GM12878 (cell line): ENCODE measurements at regions not wholly inside any gene's neighbourhood (a gene's known extent, or its start where the extent isn't known, plus 50 kb on each side); places are given as distances from the start of the nearest gene placed in this dataset.

Experiments used
- ATAC-seq: fragments of 200-7000 bp; cut with Tn5 transposase; 3 replicates; pipeline ENCODE4 v1.9.1; 2020; ENCODE audit warnings: mild to moderate bottlenecking, moderate library complexity
- BruUV-seq: library from RNA; stranded (reverse); fragments of 400-500 nt; replicated peaks from 2 replicates; lab custom pipeline; 2021; lab: Mats Ljungman, UMichigan
- CTCF ChIA-PET: fragments of 300-600 bp; sonication (Branson Sonifier 250); formaldehyde crosslinking; extraction: SDS; loops from one replicate; lab custom pipeline; 2021; ENCODE audit warnings: inconsistent platforms; lab: Yijun Ruan, JAX
- POLR2A ChIA-PET: fragments of 350-600 bp; formaldehyde crosslinking; extraction: SDS; loops from one replicate; lab custom pipeline; 2021; ENCODE audit warnings: inconsistent platforms; lab: Charles Lee
- RAD21 ChIA-PET: fragments of 300-600 bp; sonication (Branson Sonifier 250); formaldehyde crosslinking; loops from one replicate; lab custom pipeline; 2023; ENCODE audit warnings: antibody characterized with exemption; ENCODE audit not compliant: unreplicated experiment; lab: Charles Lee
- SMC1A ChIA-PET: fragments of 300-600 bp; sonication (Branson Sonifier 250); formaldehyde crosslinking; loops from one replicate; lab custom pipeline; 2023; ENCODE audit not compliant: unreplicated experiment, uncharacterized antibody; lab: Charles Lee
- DNase-seq: peaks from one replicate; pipeline ENCODE4 v3.0.0-alpha.2; 2011; ENCODE audit warnings: low read depth, low spot score
- FAIRE-seq: peaks from 3 replicates; lab custom pipeline; 2011; peaks lifted over from hg19 to GRCh38; lab: Jason Lieb, UNC
- H2AFZ ChIP-seq: 2 replicates; pipeline ENCODE4 v1.6.0; 2011; ENCODE audit warnings: low read depth, low read length, control low read depth; ENCODE audit not compliant: control insufficient read depth
- H3K27ac ChIP-seq: 2 replicates; pipeline ENCODE4 v1.5.1; 2011; ENCODE audit warnings: control low read depth; ENCODE audit not compliant: control insufficient read depth, insufficient read depth
- H3K27me3 ChIP-seq, 2 experiments: replicated peaks in 1 of 2; 2 replicates each; pipeline versions ENCODE4 v1.6.0 to v1.6.1; 2011; ENCODE audit warnings: low read length in 1 of 2; ENCODE audit not compliant: control insufficient read depth in 2 of 2, insufficient read depth in 2 of 2
- H3K36me3 ChIP-seq, 2 experiments: 2 replicates each; pipeline ENCODE4 v1.5.1; 2011; ENCODE audit warnings: low read length in 1 of 2; ENCODE audit not compliant: control insufficient read depth in 2 of 2, insufficient read depth in 2 of 2
- H3K4me1 ChIP-seq: 2 replicates; pipeline ENCODE4 v1.6.1; 2011; ENCODE audit warnings: mild to moderate bottlenecking, low read length, moderate library complexity, mixed read lengths; ENCODE audit not compliant: control insufficient read depth, insufficient read depth
- H3K4me2 ChIP-seq: 2 replicates; pipeline ENCODE4 v1.6.0; 2011; ENCODE audit warnings: control low read depth; ENCODE audit not compliant: control insufficient read depth, insufficient read depth
- H3K4me3 ChIP-seq: fragments of 200-600 bp; sonication (generic); 2 replicates; pipeline ENCODE4 v1.5.1; 2016
- H3K79me2 ChIP-seq: 2 replicates; pipeline ENCODE4 v1.6.0; 2011; ENCODE audit warnings: low read length; ENCODE audit not compliant: control insufficient read depth, insufficient read depth
- H3K9ac ChIP-seq: 2 replicates; pipeline ENCODE4 v1.8.0; 2011; ENCODE audit warnings: low read length, control low read depth, mixed read lengths; ENCODE audit not compliant: control insufficient read depth, insufficient read depth
- H3K9me3 ChIP-seq: replicated peaks from 3 replicates; pipeline ENCODE4 v1.5.1; 2011; ENCODE audit warnings: mild to moderate bottlenecking, low read length; ENCODE audit not compliant: control insufficient read depth, insufficient read depth
- H4K20me1 ChIP-seq: 2 replicates; pipeline ENCODE4 v1.6.0; 2011; ENCODE audit not compliant: control insufficient read depth, insufficient read depth
- ATF7 ChIP-seq: fragments of 450-650 bp; IDR thresholded peaks from 2 replicates; pipeline ENCODE4 v1.6.1; 2016; ENCODE audit warnings: low read depth, mild to moderate bottlenecking
- BHLHE40 ChIP-seq, 2 experiments: fragments of 450-650 bp in 1 of 2; IDR thresholded peaks; 2 replicates each; pipeline ENCODE4 v1.6.1; 2011 to 2017; ENCODE audit warnings: low read depth in 2 of 2, borderline replicate concordance in 1 of 2, improper control_type of control experiment in 1 of 2, low read length in 1 of 2, mild to moderate bottlenecking in 1 of 2
- CEBPZ ChIP-seq: fragments of 150-350 bp; IDR thresholded peaks from 2 replicates; pipeline ENCODE4 v1.6.1; 2016; ENCODE audit warnings: low read depth, low read length
- CREB1 ChIP-seq: IDR thresholded peaks from 2 replicates; pipeline ENCODE4 v1.6.1; 2012; ENCODE audit warnings: low read depth, mild to moderate bottlenecking, inconsistent platforms
- CREM ChIP-seq: IDR thresholded peaks from 2 replicates; pipeline ENCODE4 v1.6.1; 2014; ENCODE audit warnings: antibody characterized with exemption, low read depth
- FOXK2 ChIP-seq: fragments of 450-650 bp; IDR thresholded peaks from 2 replicates; pipeline ENCODE4 v1.6.1; 2017; ENCODE audit warnings: mild to moderate bottlenecking, moderate library complexity
- KLF5 ChIP-seq: fragments of 450-650 bp; IDR thresholded peaks from 2 replicates; pipeline ENCODE4 v1.6.1; 2014; ENCODE audit warnings: mild to moderate bottlenecking; ENCODE audit not compliant: partially characterized antibody
- RAD51 ChIP-seq: fragments of 450-650 bp; IDR thresholded peaks from 2 replicates; pipeline ENCODE4 v1.6.1; 2016; ENCODE audit warnings: moderate library complexity, mild to moderate bottlenecking, inconsistent platforms
- SPI1 ChIP-seq: IDR thresholded peaks from 2 replicates; pipeline ENCODE4 v1.6.1; 2011; ENCODE audit warnings: low read depth, mild to moderate bottlenecking, low read length, moderate library complexity, borderline replicate concordance; ENCODE audit not compliant: insufficient read depth
- SUPT20H ChIP-seq: IDR thresholded peaks from 2 replicates; pipeline ENCODE4 v1.6.1; 2011; ENCODE audit warnings: low read depth, mild to moderate bottlenecking, low read length, moderate library complexity, borderline replicate concordance; ENCODE audit not compliant: control insufficient read depth
- USF1 ChIP-seq: IDR thresholded peaks from 2 replicates; pipeline ENCODE4 v1.6.1; 2011; ENCODE audit warnings: borderline replicate concordance, low read depth, mild to moderate bottlenecking, moderate library complexity, mixed read lengths, low read length; ENCODE audit not compliant: insufficient read depth; ENCODE audit errors: extremely low read length
- ZNF207 ChIP-seq: fragments of 450-650 bp; IDR thresholded peaks from 2 replicates; pipeline ENCODE4 v1.6.1; 2014; ENCODE audit warnings: antibody characterized with exemption, mild to moderate bottlenecking, borderline replicate concordance
- WGBS: methylation state at CpG from one replicate; pipeline ENCODE4 v1.1.6; 2016; ENCODE audit warnings: low lambda C conversion rate; ENCODE audit not compliant: insufficient replicate concordance, insufficient coverage; ENCODE audit errors: missing lambda C conversion rate; 5-methylcytosine and 5-hydroxymethylcytosine counted together
- in situ Hi-C: fragments of 300-500 bp; cut with MboI; formaldehyde crosslinking; loops from 9 replicates; pipeline ENCODE4 v1.14.3; 2018; ENCODE audit warnings: mixed read lengths
- intact Hi-C: fragments of 100-400 bp; cut with micrococcal nuclease; formaldehyde crosslinking; loops from one replicate; pipeline ENCODE4 v1.14.2; 2022; ENCODE audit not compliant: unreplicated experiment
- TF ChIP-seq, protein P1 (sequence below): fragments of 450-650 bp; IDR thresholded peaks from 2 replicates; pipeline ENCODE4 v1.6.1; 2017; ENCODE audit warnings: mild to moderate bottlenecking, moderate library complexity

DNA sequence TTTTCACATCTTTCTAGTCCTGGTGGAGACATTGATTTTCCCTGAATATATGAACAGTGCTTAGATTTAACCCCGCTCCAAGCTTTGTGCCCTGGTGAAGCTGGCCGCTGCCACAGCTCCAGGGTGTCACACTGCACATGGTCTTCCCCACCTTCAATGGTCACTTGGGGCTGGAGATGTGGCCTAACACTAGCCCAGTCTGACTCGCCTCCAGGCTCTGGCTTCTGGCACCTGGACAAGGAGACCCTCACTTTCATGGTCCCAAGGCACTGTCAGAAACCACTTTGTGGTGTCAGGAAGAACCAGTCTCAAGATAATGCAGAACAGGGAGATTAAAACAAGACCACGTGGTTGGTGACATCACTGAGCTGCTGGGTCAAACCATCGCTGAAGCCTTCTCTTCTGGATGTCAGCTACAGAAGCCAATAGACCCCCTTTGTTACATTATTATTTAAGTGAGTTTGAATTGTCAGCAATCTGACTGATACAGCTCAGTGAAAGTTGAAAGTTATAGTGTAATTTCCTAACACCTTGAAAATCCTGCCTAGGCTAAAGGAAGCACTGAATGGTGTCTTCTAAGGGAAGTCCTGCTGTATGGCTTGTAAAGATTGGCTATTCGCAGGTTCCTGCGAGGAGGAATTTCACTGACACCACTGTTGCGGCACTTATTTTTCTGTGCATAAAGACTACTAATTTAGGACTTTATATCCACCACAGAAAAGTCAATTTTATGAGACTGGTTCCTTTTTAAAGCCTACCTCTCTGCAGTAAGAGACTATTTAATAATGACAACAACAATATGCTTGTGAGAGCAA lies 55.0 kb upstream of the CTDP1 start:
- peak; percentile 13 for DNase-seq
- intact Hi-C loops: no loop called here
- CTCF ChIA-PET: interaction anchor here (1.1 to 2.1 kb wide), 8 partner anchors 18 to 250 kb away, joined by 3 to 9 read pairs (median 4); no protein-coding TSS in a partner anchor
- Histone ChIP-seq H2AFZ (peak overlapping the region; percentile 61), H3K9me3 (peaks cover 5% of the 10 kb centered on the region), H3K4me2 (peak overlapping the region; percentile 72), H3K36me3 (no peaks in the 10 kb centered on the region), H3K27ac (peak overlapping the region; percentile 89), H3K4me3 (peak overlapping the region; percentile 23; the same call in 1 of the 2 replicates), H3K4me1 (peaks cover 32% of the 10 kb centered on the region), H3K9ac (peak overlapping the region; percentile 57; the same call in 1 of the 2 replicates), H3K27me3 (no peaks in the 10 kb centered on the region), H3K79me2 (no peaks in the 10 kb centered on the region), H4K20me1 (no peaks in the 10 kb centered on the region)
- in situ Hi-C loops: no loop called here
- no peak for FAIRE-seq
- POLR2A ChIA-PET: interaction anchor here (0.6 to 1.6 kb wide), 7 partner anchors 16 to 509 kb away, joined by 3 to 5 read pairs (median 3); no protein-coding TSS in a partner anchor
- 47% methylated on average over 8 of the region's 8 CpGs for WGBS
- SMC1A ChIA-PET: interaction anchor here (0.7 to 2.3 kb wide), 15 partner anchors 10 to 249 kb away, joined by 3 to 18 read pairs (median 5); no protein-coding TSS in a partner anchor
- peak; percentile 62 for ATAC-seq
- peak; percentile 65 for TF ChIP-seq FOXK2
- TF ChIP-seq BHLHE40 (IDR thresholded peaks at IDR 0.05; ENCODE audit: borderline replicate concordance in 1 of 2, low read depth in 2 of 2, low read length in 1 of 2): peak in 1 of 2 experiments; percentile 23; a peak in 1 of 4 replicates
- TF ChIP-seq CREM: peak; percentile 36; the same call in 1 of the 2 replicates
- TF ChIP-seq, protein P1, sequence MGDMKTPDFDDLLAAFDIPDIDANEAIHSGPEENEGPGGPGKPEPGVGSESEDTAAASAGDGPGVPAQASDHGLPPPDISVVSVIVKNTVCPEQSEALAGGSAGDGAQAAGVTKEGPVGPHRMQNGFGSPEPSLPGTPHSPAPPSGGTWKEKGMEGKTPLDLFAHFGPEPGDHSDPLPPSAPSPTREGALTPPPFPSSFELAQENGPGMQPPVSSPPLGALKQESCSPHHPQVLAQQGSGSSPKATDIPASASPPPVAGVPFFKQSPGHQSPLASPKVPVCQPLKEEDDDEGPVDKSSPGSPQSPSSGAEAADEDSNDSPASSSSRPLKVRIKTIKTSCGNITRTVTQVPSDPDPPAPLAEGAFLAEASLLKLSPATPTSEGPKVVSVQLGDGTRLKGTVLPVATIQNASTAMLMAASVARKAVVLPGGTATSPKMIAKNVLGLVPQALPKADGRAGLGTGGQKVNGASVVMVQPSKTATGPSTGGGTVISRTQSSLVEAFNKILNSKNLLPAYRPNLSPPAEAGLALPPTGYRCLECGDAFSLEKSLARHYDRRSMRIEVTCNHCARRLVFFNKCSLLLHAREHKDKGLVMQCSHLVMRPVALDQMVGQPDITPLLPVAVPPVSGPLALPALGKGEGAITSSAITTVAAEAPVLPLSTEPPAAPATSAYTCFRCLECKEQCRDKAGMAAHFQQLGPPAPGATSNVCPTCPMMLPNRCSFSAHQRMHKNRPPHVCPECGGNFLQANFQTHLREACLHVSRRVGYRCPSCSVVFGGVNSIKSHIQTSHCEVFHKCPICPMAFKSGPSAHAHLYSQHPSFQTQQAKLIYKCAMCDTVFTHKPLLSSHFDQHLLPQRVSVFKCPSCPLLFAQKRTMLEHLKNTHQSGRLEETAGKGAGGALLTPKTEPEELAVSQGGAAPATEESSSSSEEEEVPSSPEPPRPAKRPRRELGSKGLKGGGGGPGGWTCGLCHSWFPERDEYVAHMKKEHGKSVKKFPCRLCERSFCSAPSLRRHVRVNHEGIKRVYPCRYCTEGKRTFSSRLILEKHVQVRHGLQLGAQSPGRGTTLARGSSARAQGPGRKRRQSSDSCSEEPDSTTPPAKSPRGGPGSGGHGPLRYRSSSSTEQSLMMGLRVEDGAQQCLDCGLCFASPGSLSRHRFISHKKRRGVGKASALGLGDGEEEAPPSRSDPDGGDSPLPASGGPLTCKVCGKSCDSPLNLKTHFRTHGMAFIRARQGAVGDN: peak; percentile 46; the same call in 1 of the 2 replicates
- TF ChIP-seq CEBPZ: no peak
- TF ChIP-seq USF1: peak; percentile 34
- peak; percentile 43; the same call in 1 of the 2 replicates for TF ChIP-seq RAD51
- peak; percentile 27 for TF ChIP-seq KLF5
- TF ChIP-seq ZNF207: no peak
- TF ChIP-seq ATF7: peak; percentile 65
- peak; percentile 11; the same call in 1 of the 2 replicates for TF ChIP-seq SPI1
- TF ChIP-seq CREB1: peak; percentile 38; the same call in 1 of the 2 replicates
- no peak for TF ChIP-seq SUPT20H
- no TSS peak for BruUV-seq
- RAD21 ChIA-PET: interaction anchor here (0.6 to 2.0 kb wide), 11 partner anchors 11 to 250 kb away, joined by 3 to 20 read pairs (median 4); partner anchors contain the start of gene NFATC1
